ENCODE measurements at regions not wholly inside any gene's neighbourhood (a gene's known extent, or its start where the extent isn't known, plus 50 kb on each side); places are given as distances from the start of the nearest gene placed in this dataset.

GRCh38 chr4:136653640-136654406, 878.5 kb downstream of the PCDH18 start:
- no peak for DNase-seq (ENCODE audit: low spot score)

GRCh38 chr4:136651932-136652331, 880.4 kb downstream of the PCDH18 start:
- DNase-seq (ENCODE audit: low spot score) = no peak

- DNase-seq (ENCODE audit: low spot score) = no peak
Observed at GRCh38 chr4:136651278-136651667, 881.0 kb downstream of the PCDH18 start.

GRCh38 chr4:136650541-136651277, 881.6 kb downstream of the PCDH18 start:
- DNase-seq (ENCODE audit: low spot score) = peak; percentile 22

- no peak for DNase-seq (ENCODE audit: low spot score)
Observed at GRCh38 chr4:136644279-136644678, 888.0 kb downstream of the PCDH18 start.

- no peak for DNase-seq (ENCODE audit: low spot score)
Observed at GRCh38 chr4:136643416-136643815, 888.9 kb downstream of the PCDH18 start.

DNA sequence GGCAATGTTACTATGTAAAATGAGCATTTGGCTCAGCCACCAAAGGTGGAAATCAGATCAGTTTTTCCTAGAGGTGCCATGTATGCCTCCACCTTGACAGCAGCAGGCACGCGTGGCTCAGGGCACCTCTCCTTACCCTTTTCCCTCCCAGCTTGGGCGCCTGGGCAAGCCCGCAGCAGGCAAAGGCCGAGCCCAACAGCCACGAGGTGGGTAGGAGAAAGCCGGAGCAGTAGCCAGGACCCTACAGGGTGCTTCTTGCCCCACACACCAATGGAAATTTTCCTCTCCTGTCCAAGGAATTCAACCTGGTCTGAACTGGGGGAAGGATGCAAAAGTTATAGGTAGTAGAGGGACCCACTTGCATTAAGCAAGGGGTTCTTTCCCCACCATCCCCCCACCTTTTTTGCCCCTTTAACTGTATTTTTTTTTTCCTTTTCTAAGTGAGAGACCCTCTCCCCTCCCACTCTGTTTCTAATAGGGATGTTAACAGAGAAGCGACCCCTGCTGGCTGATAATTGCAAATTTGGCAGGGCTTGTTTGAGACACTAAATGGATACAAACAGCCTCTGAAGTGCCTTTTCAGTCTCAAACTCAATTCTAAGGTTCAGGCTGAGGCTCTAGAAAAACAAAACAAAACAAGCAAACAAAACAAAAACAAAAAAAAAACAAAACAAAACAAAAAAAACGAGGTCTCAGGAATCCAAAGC, 895.1 kb downstream of the PCDH18 start:
- no peak for DNase-seq (ENCODE audit: low spot score)

GRCh38 chr4:136636155-136636554, 896.1 kb downstream of the PCDH18 start:
- DNase-seq (ENCODE audit: low spot score) = no peak

DNA sequence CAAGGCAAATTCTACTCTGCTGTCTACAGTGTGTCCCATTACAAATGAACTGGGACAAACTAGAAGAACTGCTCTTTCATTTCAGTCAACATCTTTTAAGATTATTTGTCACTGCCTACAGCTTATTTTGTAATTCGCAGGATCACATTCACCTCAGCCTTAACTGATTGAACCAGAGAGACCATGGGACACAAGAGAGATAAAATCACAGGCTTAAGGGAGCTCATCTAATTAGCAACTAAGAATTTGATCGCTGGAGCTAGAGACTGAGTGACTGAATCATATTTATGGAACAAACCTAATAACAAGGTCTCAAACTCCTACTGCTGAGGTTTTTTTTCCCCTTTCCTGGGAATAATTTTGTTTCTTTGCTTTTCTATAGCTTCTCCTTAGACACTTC, 898.2 kb downstream of the PCDH18 start:
- no peak for DNase-seq (ENCODE audit: low spot score)

- DNase-seq (ENCODE audit: low spot score) = no peak
Observed at GRCh38 chr4:136599890-136600289, 932.4 kb downstream of the PCDH18 start.

GRCh38 chr4:136590440-136590839, 941.9 kb downstream of the PCDH18 start:
- DNase-seq (ENCODE audit: low spot score) = no peak

DNA sequence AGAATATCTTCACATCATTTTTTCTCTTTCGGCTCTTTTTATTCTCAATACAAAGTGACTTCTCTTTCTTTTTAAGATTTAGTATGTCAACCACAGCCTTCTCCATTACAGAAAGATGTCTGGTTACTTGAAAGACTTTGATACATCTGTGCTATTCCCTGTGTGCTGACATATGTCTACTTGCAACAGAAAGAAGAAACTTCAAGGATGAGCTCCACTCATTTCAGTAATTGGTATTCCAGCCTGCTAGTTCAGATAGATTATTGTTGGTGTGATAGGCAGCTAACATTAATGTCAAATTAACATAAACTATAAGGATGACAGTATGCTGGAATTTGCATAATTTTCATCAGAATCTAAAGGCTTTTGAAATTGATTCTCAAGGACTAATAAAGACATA, 948.7 kb downstream of the PCDH18 start:
- DNase-seq (ENCODE audit: low spot score) = no peak

- no peak for DNase-seq (ENCODE audit: low spot score)
Observed at GRCh38 chr4:136581119-136581518, 951.2 kb downstream of the PCDH18 start.

- DNase-seq (ENCODE audit: low spot score) = no peak
Observed at GRCh38 chr4:136575146-136575545, 957.1 kb downstream of the PCDH18 start.

DNA sequence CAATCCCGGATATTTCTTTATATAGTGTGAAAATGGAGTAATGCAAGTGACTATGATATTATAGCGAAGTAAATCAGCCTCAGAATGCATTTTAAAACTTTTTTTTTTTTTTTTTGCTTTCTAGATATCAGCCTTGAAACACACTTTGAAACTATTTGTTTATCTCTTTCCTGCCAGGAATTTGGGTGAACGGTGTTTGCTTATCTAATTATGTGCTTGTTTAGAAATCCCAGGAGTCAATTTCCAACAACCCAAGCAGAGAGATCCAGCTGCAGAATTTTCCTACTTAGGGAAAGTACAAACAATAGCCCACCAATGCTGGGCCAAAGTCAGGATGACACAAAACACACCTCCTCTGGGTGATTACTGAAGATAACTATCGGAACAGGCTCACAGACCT, 958.8 kb downstream of the PCDH18 start:
- no peak for DNase-seq (ENCODE audit: low spot score)

DNA sequence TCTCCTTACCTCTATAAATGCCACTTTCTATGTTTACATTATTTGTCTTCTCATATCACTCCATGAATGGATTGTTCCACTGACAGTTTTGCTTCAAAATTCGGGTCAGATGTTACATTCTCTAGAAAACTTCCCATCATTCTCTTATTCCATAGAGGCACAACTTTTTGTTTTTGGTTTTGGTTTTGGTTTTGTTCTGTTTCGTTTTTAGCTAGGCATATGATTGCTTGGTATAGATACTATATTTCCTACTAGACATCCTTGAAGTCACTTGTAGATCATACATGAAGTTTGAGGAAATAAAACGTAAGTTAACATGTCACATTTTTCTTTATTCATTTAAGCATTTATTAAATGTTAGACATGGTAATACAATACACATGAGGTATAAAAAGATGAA, 961.0 kb downstream of the PCDH18 start:
- no peak for DNase-seq (ENCODE audit: low spot score)

GRCh38 chr4:136562834-136563233, 969.5 kb downstream of the PCDH18 start:
- no peak for DNase-seq (ENCODE audit: low spot score)

GRCh38 chr4:136558940-136559494, 973.3 kb downstream of the PCDH18 start:
- no peak for DNase-seq (ENCODE audit: low spot score)

GRCh38 chr4:136557396-136557795, 974.9 kb downstream of the PCDH18 start:
- DNase-seq (ENCODE audit: low spot score) = no peak

GRCh38 chr4:136554033-136554432, 978.3 kb downstream of the PCDH18 start:
- no peak for DNase-seq (ENCODE audit: low spot score)

DNA sequence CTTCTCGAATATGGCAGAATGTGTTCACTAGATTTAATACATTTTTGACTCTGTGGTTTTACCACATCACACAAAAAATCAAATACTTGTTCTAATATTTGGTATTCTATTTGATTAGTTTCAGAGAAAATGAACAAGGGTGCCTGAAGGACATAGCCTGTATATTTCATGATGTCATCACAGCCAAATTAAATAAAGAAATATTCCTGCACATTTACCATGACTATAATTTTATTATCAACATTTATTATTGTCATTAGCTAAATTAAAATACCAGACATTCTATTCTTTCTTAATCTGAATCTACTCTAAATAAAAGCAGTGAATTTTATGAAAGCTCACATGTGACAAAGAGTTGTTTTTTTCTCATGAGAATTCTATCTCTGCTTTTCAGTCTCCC, 980.5 kb downstream of the PCDH18 start:
- DNase-seq (ENCODE audit: low spot score) = no peak

DNA sequence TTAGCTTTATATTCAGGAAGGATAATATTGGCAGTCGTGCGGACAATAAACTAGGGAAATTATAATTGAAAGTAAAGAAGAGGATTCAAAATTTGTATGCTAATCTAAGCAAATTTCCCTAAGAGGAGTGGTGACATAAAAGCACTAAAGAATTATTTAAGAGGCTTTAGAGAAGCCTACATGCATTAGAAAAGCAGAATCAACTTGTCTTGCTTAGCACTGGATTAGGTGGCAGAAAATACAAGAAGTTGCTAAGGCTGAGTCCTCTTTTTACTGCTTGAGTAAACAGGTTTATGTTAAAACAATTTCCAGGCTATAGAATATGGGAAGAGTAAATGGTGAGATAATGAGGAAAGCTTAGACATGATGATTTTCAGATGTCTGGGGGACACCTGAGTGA, 991.5 kb downstream of the PCDH18 start:
- no peak for DNase-seq (ENCODE audit: low spot score)

- no peak for DNase-seq (ENCODE audit: low spot score)
Observed at GRCh38 chr4:136528131-136528530, 1004.2 kb downstream of the PCDH18 start.
